Suppressor macrophage treated with lipopolysaccharide for 1 hour (primary cell): ENCODE measurements at regions not wholly inside any gene's neighbourhood (a gene's known extent, or its start where the extent isn't known, plus 50 kb on each side); places are given as distances from the start of the nearest gene placed in this dataset.

Experiments
- DNase-seq, 3 donors: peaks; one replicate each; pipeline ENCODE4 v3.0.0-alpha.2; 2020 to 2022

- no peak for DNase-seq
Measured at GRCh38 chr12:16668198-16668597, 62.2 kb upstream of the LMO3 start.

DNA sequence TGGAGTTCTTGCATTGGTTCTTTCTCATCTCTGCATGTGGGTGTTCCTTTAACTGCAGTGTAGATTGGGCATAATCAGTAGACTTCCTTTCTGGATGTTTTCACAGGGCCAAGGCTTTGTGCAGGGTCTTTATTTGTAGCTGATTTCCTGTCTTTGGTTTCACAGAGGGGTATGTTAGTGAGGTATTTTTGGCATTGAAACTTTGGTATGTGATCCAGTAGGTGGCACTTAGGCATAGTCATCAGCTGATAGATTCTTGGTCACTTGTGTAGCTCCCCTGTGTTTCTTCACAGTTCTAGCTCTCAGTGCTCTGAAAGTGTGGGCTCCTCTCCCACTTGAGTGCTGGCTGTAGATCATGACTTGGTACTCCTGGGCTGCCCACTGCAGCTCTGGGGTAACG, 52.7 kb upstream of the LMO3 start:
- DNase-seq = no peak
